ENCODE measurements at regions not wholly inside any gene's neighbourhood (a gene's known extent, or its start where the extent isn't known, plus 50 kb on each side); places are given as distances from the start of the nearest gene placed in this dataset.

DNA sequence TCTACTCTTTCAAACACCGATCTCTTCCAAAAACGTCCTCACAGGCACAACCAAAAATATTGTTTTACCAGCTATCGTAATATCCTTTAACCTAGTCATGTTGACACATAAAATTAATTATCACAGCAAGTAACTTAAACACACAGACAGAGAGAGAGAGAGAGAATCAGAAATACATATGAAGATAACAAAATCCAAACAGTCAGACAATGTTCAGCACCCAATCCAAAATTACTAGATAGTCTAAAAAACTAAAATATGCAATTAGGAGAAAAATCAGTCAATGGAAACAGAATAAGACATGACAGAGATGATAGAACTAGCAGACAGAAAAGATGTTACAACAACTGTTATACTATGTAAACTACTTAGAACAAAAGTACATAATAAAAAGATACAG is 537.7 kb downstream of the LMO4 start:
- DNase-seq (ENCODE audit: low spot score) (no peak), FAIRE-seq (no peak)

GRCh38 chr1:87867626-87868025 is 538.9 kb downstream of the LMO4 start:
- FAIRE-seq (no peak), DNase-seq (ENCODE audit: low spot score) (no peak)

- no peak for FAIRE-seq
Observed at GRCh38 chr1:87869567-87869966, 540.9 kb downstream of the LMO4 start.

GRCh38 chr1:87872189-87872588 is 543.5 kb downstream of the LMO4 start:
- DNase-seq (ENCODE audit: low spot score) (no peak), FAIRE-seq (no peak)

More at GRCh38 chr1:87869567-87869966, 540.9 kb downstream of the LMO4 start:
- DNase-seq (ENCODE audit: low spot score), result no peak

DNA sequence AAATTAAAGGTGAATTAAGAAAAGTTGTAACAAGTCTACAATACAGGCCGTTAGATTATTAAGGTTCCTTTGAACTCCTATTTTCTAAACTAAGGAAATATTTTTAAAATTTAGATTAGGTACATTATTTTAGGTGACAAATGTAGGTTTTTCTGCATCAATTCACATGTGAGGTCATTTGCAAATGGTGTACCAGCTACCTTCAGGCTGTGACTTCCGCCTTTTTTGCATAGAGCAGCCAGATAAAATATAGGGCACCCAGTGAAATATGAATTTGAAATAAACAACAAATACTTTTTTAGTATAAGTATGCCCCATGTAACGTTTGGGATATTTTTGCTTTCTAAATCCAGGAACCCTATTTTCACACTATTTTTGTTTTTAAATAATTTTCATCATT is 544.0 kb downstream of the LMO4 start:
- FAIRE-seq (no peak), DNase-seq (ENCODE audit: low spot score) (no peak)

GRCh38 chr1:87878873-87879272 is 550.2 kb downstream of the LMO4 start:
- FAIRE-seq (no peak), DNase-seq (ENCODE audit: low spot score) (no peak)

DNA sequence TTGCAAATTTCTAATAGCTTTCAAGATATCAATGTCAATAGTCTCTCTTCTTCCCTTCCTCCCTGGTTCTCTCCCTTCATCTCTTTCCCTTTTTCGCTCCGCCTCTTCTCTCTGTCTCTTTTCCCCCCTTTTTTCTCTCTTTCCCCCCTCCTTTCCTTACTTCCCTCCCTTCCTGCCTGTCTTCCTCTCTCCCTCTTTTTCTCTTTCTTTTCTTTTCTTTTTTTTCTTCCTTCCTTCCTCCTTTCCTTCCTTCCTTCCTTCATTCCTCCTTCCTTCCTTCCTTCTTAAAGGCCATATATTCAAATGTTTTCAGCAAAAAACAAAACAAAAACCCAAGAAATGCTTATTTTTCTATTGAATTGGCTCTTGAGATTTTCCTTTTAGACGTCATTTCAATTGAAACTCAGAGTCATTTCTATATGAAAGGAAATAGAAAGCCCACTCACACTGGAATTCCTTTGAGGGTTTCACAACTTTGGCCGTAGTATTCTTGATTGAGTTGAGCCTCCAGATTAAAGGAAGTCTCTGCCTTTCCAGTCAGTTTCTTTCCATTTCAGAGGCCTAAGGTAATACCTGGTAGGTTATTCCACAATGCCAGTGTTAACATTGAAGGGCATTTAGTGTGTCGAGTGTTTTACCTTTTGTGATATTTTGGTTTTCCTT is 551.5 kb downstream of the LMO4 start:
- no peak for FAIRE-seq

GRCh38 chr1:87880764-87881163 is 552.1 kb downstream of the LMO4 start:
- no peak for FAIRE-seq
- DNase-seq (ENCODE audit: low spot score), result no peak

More for the DNA sequence above, 551.5 kb downstream of the LMO4 start:
- DNase-seq (ENCODE audit: low spot score), result no peak

DNA sequence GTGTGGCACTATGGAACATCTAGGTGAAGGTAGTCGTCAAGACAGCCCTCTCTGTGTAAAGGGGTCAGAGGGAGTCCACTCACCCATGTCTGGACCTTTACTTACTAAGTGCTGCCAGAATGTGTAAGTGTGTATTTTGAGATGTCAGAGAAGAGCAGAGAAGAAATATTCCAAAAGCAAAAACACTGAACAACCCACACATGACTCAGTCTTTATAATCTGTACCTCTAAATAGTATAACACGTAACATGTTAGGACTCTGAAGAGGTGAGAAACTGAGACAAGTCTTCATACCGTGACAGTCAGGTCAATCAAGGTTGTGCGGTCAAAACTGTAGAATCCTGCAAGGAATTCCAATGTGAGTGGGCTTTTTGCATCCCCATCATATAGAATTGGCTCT is 555.2 kb downstream of the LMO4 start:
- FAIRE-seq, result no peak
- no peak for DNase-seq (ENCODE audit: low spot score)

DNA sequence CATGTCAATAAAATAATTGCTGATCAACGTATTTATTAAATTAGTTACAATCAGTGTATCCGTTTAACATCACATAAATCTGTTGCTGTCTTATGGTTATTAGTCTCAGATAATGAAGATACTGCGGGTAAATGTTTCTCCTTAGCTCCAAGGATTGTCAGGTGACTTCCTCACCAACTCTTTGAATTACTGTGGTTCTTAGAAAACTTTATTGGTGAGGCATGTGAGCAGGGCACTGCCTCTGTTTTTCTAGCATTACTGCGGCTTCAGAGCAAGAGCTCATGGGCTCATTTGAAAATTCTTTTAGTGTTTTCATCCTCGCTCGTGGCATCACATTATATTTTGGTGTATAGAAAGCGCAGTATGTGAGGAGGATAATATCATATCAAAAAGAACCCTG is 555.9 kb downstream of the LMO4 start:
- FAIRE-seq (no peak), DNase-seq (ENCODE audit: low spot score) (no peak)

GRCh38 chr1:87885278-87886025 is 556.8 kb downstream of the LMO4 start:
- DNase-seq (ENCODE audit: low spot score), result no peak
- no peak for FAIRE-seq

DNA sequence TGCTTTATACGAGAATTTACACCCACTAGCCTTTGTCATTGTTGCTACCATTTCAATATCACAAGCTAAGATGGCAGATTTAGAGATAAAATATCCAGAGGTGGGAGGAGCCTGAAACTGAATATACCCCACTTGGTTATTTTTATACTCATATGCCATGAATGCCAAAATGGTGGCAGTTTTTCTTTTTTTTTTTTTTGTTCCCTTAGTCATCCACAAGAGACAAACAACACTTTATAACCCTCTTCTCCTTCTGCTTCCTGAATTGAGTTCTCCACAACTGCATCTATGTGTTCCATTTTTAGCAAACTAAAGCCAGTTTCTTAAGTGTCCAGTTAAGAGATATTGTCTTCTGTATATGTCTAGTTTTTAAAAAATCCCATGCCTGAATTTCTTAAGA is 558.4 kb downstream of the LMO4 start:
- no peak for DNase-seq (ENCODE audit: low spot score)
- FAIRE-seq, result no peak

DNA sequence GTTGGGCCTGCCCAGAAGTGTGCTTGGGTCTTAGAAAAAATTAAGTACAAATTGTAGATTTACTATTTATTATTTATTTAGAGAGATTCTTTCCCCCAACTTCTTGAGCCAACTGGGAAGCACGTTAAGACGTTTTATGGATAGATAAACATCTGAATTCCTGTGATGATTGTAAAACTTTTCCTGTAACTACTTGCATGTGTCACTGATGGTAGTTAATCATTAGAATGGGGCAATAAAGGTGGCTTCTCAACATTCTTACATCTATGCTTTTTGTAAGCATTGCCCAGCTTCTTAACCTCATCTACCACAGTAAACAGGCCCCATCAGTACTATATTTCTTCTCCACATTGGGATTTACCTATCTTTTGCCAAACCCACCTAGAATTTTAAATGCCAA is 559.8 kb downstream of the LMO4 start:
- DNase-seq (ENCODE audit: low spot score), result no peak

DNA sequence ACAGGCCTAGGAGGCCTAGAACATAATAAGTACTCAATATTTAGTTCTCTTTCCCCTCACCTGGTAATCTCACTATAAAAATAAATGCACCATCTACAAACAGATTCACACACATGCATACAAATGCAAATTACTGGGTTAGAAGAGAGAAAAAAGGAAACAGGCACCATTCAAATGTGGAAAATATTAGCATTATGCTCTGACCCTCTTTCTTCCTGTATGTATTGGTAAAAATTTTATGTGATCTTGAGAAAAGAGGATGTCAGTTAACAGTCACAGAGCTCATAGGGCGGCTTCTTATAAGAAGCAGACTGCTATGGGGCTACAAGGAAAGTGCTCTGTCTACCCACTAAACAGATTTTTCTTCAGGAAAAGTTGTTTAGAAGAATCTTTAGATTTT is 565.4 kb downstream of the LMO4 start:
- no peak for FAIRE-seq
- DNase-seq (ENCODE audit: low spot score), result no peak

More for the DNA sequence above, 559.8 kb downstream of the LMO4 start:
- FAIRE-seq, result no peak

DNA sequence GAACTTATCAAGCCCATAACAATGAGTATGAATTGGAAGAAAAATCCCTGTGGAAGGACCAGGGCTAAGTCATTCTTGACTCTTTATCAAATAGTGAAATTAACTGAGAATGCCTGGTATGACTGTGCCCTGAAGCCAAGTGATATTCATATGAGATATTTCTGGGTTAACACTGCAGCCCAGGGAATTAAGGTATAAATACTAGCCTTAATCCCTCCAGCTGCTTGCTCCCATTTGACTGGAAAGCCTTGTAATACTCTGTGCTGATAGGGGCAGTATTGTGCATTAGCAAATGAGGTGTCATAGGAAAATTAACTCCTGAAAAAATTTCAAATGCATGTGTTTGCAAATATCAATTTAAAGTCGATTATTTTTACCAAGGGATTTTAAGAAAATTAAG is 568.8 kb downstream of the LMO4 start:
- FAIRE-seq, result no peak
- DNase-seq (ENCODE audit: low spot score), result no peak

DNA sequence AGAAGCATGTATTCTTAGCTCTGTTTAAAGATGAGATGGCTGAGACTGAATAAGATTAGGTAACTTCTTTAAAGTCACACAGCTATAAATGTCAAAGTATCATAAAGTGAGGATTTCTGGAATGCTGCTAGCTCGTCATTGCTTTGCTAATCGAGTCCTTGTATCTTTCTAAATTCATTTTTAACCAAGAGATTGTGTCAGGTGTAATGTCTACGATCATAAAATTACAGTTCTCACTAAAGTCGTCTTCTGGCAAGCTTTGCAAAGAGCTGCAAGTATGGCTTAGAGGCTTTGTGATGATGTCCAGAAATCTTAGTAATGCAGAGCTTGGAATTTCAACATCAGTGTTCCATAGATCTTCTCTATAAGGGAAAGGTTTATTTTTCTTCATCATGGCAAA is 569.8 kb downstream of the LMO4 start:
- DNase-seq (ENCODE audit: low spot score) (no peak), FAIRE-seq (no peak)

GRCh38 chr1:87899017-87899416 is 570.3 kb downstream of the LMO4 start:
- FAIRE-seq, result no peak
- DNase-seq (ENCODE audit: low spot score), result no peak

DNA sequence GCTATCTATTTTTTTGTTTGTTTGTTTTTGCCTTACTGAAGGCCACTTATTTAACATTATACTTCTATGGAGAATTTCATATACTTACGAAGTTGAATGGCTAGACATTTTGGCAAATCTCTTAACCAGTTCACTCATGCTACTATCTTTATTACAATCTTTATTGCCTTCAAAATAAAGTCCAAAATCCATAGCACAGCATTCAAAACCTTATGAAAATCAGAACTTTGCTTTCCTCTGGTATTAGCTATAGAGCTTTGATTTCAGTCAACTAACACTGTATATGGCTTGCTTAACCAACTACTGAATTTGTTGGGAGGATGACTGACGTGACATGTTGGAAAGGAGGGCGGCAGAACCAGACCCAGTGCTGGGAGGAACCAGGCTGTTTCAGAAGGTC is 571.1 kb downstream of the LMO4 start:
- no peak for DNase-seq (ENCODE audit: low spot score)
- FAIRE-seq, result no peak

GRCh38 chr1:87902830-87903229 is 574.1 kb downstream of the LMO4 start:
- FAIRE-seq, result no peak
- no peak for DNase-seq (ENCODE audit: low spot score)

DNA sequence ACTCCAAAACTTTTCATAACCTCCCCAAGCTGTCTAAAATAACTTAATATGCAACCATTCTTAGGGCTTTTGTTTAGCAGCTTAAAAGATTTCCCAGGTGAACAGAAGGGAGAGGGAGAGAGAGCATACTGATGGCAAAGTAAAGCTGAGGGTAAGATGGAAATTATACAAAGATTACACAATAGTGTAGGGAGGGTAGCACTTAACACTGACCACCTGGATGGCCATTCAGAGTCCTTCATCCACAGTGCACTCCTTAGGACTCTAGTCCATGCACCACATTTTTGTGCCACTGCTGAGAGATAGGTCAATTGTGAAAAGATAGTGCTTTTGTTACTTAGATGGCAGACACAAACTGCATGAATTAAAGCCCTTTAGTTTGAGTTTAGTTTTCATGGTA is 574.6 kb downstream of the LMO4 start:
- no peak for DNase-seq (ENCODE audit: low spot score)
- no peak for FAIRE-seq

DNA sequence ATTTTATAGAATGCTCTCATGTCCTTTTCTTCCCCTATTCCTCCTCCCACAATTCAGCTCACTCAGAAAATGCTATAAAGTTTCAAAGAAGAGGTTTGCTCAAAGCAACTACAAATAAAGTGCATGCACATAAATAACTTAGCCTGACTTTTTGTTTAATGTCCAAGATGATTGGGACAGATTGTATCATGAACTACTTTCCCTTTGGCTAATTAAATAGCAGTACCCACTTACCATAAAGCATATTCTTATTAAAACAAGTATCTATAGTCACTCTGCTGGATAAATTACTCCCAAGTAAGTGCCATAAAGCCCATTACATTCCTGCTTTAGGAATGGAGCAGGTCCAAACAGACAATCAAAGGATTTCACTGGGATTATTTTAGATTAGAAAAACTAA is 576.0 kb downstream of the LMO4 start:
- FAIRE-seq (no peak), DNase-seq (ENCODE audit: low spot score) (no peak)

DNA sequence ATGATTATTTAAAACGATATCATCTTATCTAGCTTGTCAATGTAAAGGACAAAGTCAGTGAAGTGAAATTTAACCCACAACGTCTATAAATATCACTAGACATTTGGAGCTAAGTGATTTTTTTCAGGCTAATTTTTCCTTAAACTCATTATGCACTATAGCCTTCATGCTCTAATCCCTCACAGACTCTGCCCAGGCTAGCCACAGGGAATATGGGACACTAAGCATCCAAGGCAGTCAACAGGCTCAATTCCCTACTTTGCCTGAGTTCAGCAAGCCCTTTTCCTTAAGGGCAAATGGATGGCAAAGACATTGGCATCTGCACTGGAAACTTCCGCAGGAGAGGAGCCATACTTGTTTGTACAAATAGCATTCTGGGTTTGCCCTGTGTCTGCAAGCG is 577.0 kb downstream of the LMO4 start:
- FAIRE-seq, result no peak
- DNase-seq (ENCODE audit: low spot score), result no peak

- DNase-seq (ENCODE audit: low spot score) (no peak), FAIRE-seq (no peak)
Observed at GRCh38 chr1:87906078-87906477, 577.4 kb downstream of the LMO4 start.
